ENCODE measurements at regions not wholly inside any gene's neighbourhood (a gene's known extent, or its start where the extent isn't known, plus 50 kb on each side); places are given as distances from the start of the nearest gene placed in this dataset.
A peak's percentile ranks its signal among the peaks of the same experiment; 100 is the strongest.
"Not testable (repeated sequence)": the region's sequence is repeated elsewhere in the genome, so short reads cannot be mapped to it uniquely, and the experiment has no call there.

- no peak for DNase-seq
Measured at GRCh38 chr5:154542581-154542980, 64.6 kb upstream of the HAND1 start.

- DNase-seq, result no peak
Measured at GRCh38 chr5:154542000-154542399, 64.0 kb upstream of the HAND1 start.

- no peak for DNase-seq
Measured at GRCh38 chr5:154541553-154541952, 63.5 kb upstream of the HAND1 start.

GRCh38 chr5:154540600-154540999, 62.6 kb upstream of the HAND1 start:
- no peak for DNase-seq

GRCh38 chr5:154538492-154538891, 60.5 kb upstream of the HAND1 start:
- DNase-seq, result no peak

- DNase-seq, result not testable (repeated sequence)
Measured at GRCh38 chr5:154536439-154536838, 58.4 kb upstream of the HAND1 start.

GRCh38 chr5:154535535-154535934, 57.5 kb upstream of the HAND1 start:
- DNase-seq, result no peak

- peak; percentile 37 for DNase-seq
Measured at GRCh38 chr5:154534457-154535050, 56.5 kb upstream of the HAND1 start.

- no peak for DNase-seq
Measured at GRCh38 chr5:154529282-154529681, 51.3 kb upstream of the HAND1 start.

- no peak for DNase-seq
Measured at GRCh38 chr5:154528005-154528594, 50.1 kb upstream of the HAND1 start.
